Panc1 (cell line): ENCODE measurements at regions not wholly inside any gene's neighbourhood (a gene's known extent, or its start where the extent isn't known, plus 50 kb on each side); places are given as distances from the start of the nearest gene placed in this dataset.

Experiments
- ATAC-seq: fragments of 200-7000 bp; cut with Tn5 transposase; 2 replicates; pipeline ENCODE4 v1.9.1; 2020; ENCODE audit warnings: mild to moderate bottlenecking, moderate library complexity
- BruUV-seq: library from RNA; stranded (reverse); fragments of 400-500 nt; replicated peaks from 2 replicates; lab custom pipeline; 2021; lab: Mats Ljungman, UMichigan
- CTCF ChIA-PET: fragments of 300-600 bp; sonication (Branson Sonifier 250); formaldehyde crosslinking; loops from one replicate; lab custom pipeline; 2022; ENCODE audit warnings: antibody characterized with exemption; lab: Charles Lee
- POLR2A ChIA-PET: fragments of 300-600 bp; sonication (Branson Sonifier 250); formaldehyde crosslinking; loops from one replicate; lab custom pipeline; 2022; ENCODE audit warnings: antibody characterized with exemption; lab: Charles Lee
- DNase-seq: peaks from one replicate; pipeline ENCODE4 v3.0.0-alpha.2; 2010; ENCODE audit warnings: low read depth, low spot score
- H3K27ac ChIP-seq: 2 replicates; pipeline ENCODE4 v1.5.1; 2011; ENCODE audit warnings: mild to moderate bottlenecking, low read length, inconsistent platforms
- H3K27me3 ChIP-seq: fragments of 200-500 bp; sonication (Bioruptor generic); 2 replicates; pipeline ENCODE4 v1.6.0; 2014; ENCODE audit warnings: low read length, inconsistent platforms; ENCODE audit not compliant: control insufficient read depth, insufficient read depth
- H3K36me3 ChIP-seq: fragments of 200-500 bp; sonication (Bioruptor generic); 2 replicates; pipeline ENCODE4 v1.5.1; 2014; ENCODE audit warnings: inconsistent platforms, mild to moderate bottlenecking, low read length, moderate library complexity; ENCODE audit not compliant: control insufficient read depth, insufficient read depth
- H3K4me1 ChIP-seq: 2 replicates; pipeline ENCODE4 v1.5.1; 2011; ENCODE audit warnings: inconsistent platforms, mild to moderate bottlenecking, low read length, moderate library complexity; ENCODE audit not compliant: control insufficient read depth, insufficient read depth
- H3K4me3 ChIP-seq, 2 experiments: 2 replicates each; pipeline ENCODE4 v1.5.1; 2011 to 2012; ENCODE audit warnings: low read depth in 2 of 2, low read length in 2 of 2, mild to moderate bottlenecking in 2 of 2, inconsistent platforms in 1 of 2, moderate library complexity in 1 of 2
- H3K9me3 ChIP-seq: fragments of 200-500 bp; sonication (Bioruptor generic); 2 replicates; pipeline ENCODE4 v1.5.1; 2014; ENCODE audit warnings: low read depth, mild to moderate bottlenecking, inconsistent platforms, low read length, moderate library complexity; ENCODE audit not compliant: control insufficient read depth, insufficient read depth
- CTCF ChIP-seq: fragments of 450-650 bp; IDR thresholded peaks from 2 replicates; pipeline ENCODE4 v1.5.1; 2017; ENCODE audit warnings: mild to moderate bottlenecking
- POLR2AphosphoS5 ChIP-seq: IDR thresholded peaks from 2 replicates; pipeline ENCODE4 v1.6.1; 2012; ENCODE audit warnings: mild to moderate bottlenecking, low read depth, low read length, moderate library complexity
- SIN3A ChIP-seq: IDR thresholded peaks from 2 replicates; pipeline ENCODE4 v1.6.1; 2012; ENCODE audit warnings: low read depth, mild to moderate bottlenecking, low read length, moderate library complexity, borderline replicate concordance; ENCODE audit not compliant: insufficient read depth
- TCF7L2 ChIP-seq: IDR thresholded peaks from 2 replicates; pipeline ENCODE4 v1.6.1; 2011; ENCODE audit warnings: mild to moderate bottlenecking, low read depth, low read length, inconsistent platforms
- in situ Hi-C: cut with HindIII; loops from 2 replicates; pipeline ENCODE4 v1.10.0; 2016; ENCODE audit warnings: low sequenced_read_pairs, low pct_unique_long_range_greater_than_20kb
- intact Hi-C: fragments of 100-400 bp; cut with micrococcal nuclease; formaldehyde crosslinking; loops from one replicate; pipeline ENCODE4 v1.10.0; 2022; ENCODE audit not compliant: unreplicated experiment
- TF ChIP-seq, protein P1 (sequence below), 2 experiments: IDR thresholded peaks; 2 replicates each; pipeline ENCODE4 v1.6.1; 2011 to 2012; ENCODE audit warnings: low read depth in 2 of 2, control low read depth in 1 of 2, low read length in 1 of 2, mild to moderate bottlenecking in 1 of 2, moderate library complexity in 1 of 2; ENCODE audit not compliant: insufficient read depth in 1 of 2

- ATAC-seq, result no peak
- Histone ChIP-seq H3K9me3 (no peaks in the 10 kb centered on the region), H3K4me1 (no peaks in the 10 kb centered on the region), H3K27ac (no peak overlapping the region), H3K27me3 (peaks cover 10% of the 10 kb centered on the region), H3K36me3 (no peaks in the 10 kb centered on the region), H3K4me3 (no peak overlapping the region)
- TF ChIP-seq CTCF (no peak), POLR2AphosphoS5 (no peak), TCF7L2 (no peak), SIN3A (no peak)
- TF ChIP-seq, protein P1, sequence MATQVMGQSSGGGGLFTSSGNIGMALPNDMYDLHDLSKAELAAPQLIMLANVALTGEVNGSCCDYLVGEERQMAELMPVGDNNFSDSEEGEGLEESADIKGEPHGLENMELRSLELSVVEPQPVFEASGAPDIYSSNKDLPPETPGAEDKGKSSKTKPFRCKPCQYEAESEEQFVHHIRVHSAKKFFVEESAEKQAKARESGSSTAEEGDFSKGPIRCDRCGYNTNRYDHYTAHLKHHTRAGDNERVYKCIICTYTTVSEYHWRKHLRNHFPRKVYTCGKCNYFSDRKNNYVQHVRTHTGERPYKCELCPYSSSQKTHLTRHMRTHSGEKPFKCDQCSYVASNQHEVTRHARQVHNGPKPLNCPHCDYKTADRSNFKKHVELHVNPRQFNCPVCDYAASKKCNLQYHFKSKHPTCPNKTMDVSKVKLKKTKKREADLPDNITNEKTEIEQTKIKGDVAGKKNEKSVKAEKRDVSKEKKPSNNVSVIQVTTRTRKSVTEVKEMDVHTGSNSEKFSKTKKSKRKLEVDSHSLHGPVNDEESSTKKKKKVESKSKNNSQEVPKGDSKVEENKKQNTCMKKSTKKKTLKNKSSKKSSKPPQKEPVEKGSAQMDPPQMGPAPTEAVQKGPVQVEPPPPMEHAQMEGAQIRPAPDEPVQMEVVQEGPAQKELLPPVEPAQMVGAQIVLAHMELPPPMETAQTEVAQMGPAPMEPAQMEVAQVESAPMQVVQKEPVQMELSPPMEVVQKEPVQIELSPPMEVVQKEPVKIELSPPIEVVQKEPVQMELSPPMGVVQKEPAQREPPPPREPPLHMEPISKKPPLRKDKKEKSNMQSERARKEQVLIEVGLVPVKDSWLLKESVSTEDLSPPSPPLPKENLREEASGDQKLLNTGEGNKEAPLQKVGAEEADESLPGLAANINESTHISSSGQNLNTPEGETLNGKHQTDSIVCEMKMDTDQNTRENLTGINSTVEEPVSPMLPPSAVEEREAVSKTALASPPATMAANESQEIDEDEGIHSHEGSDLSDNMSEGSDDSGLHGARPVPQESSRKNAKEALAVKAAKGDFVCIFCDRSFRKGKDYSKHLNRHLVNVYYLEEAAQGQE (IDR thresholded peaks at IDR 0.05; ENCODE audit: insufficient read depth in 1 of 2, low read depth in 2 of 2, low read length in 1 of 2), result no peak
- no TSS peak for BruUV-seq
- intact Hi-C loops, result no loop called here
- in situ Hi-C loops, result no loop called here
- ChIA-PET CTCF (no interaction called here), POLR2A (no interaction called here)
- DNase-seq, result no peak
These were observed 385.7 kb downstream of the TNS3 start for GRCh38 chr7:47196106-47196645.

DNA sequence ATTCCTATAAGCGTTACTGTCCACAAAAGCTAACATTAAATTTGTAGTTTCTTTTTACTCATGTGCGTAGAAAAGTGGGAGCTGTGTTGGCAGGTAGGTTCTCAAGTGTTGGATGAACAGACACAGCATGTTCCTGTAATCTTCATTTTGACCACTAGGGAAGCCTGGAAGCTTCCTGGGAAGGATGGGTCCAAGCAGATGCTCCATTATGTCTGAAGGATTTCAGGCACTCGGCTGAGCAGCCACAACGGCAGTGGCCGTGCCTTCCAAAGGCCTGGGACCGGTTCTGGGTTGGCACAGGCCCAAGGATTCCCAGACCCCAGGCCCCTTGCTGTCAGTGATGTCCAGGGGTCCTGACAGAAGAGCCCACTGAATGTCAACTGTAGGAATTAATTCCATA lies 386.3 kb downstream of the TNS3 start:
- Histone ChIP-seq H3K27ac (no peak overlapping the region), H3K4me3 (no peak overlapping the region), H3K4me1 (no peaks in the 10 kb centered on the region), H3K27me3 (peaks cover 8% of the 10 kb centered on the region), H3K36me3 (no peaks in the 10 kb centered on the region), H3K9me3 (no peaks in the 10 kb centered on the region)
- intact Hi-C loops (no loop called here), in situ Hi-C loops (no loop called here)
- no peak; the same call in 1 of the 2 replicates for ATAC-seq
- BruUV-seq, result no TSS peak
- ChIA-PET POLR2A (no interaction called here), CTCF (no interaction called here)
- TF ChIP-seq POLR2AphosphoS5, result no peak
- peak; percentile 24; the same call in 1 of the 2 replicates for TF ChIP-seq CTCF
- DNase-seq, result no peak
